PC-9 (cell line): ENCODE measurements at regions not wholly inside any gene's neighbourhood (a gene's known extent, or its start where the extent isn't known, plus 50 kb on each side); places are given as distances from the start of the nearest gene placed in this dataset.

Experiments used
- BruUV-seq: library from RNA; stranded (reverse); fragments of 400-500 nt; replicated peaks from 2 replicates; lab custom pipeline; 2021; lab: Mats Ljungman, UMichigan
- CTCF ChIA-PET: fragments of 300-600 bp; sonication (Branson Sonifier 250); formaldehyde crosslinking; loops from one replicate; lab custom pipeline; 2022; ENCODE audit warnings: antibody characterized with exemption; lab: Charles Lee
- POLR2A ChIA-PET: fragments of 300-600 bp; sonication (Branson Sonifier 250); formaldehyde crosslinking; loops from one replicate; lab custom pipeline; 2022; ENCODE audit warnings: antibody characterized with exemption; ENCODE audit not compliant: unreplicated experiment; lab: Charles Lee
- DNase-seq, 2 experiments: peaks; one replicate each; pipeline versions ENCODE4 v3.0.0 to v3.0.0-alpha.2; 2015 to 2022; ENCODE audit warnings: mixed read lengths in 1 of 2
- H2AFZ ChIP-seq: fragments of 200-600 bp; sonication (generic); 2 replicates; pipeline ENCODE4 v1.8.1; 2017; ENCODE audit warnings: antibody characterized with exemption
- H3F3A ChIP-seq: fragments of 200-600 bp; sonication (generic); 2 replicates; pipeline ENCODE4 v1.8.1; 2017; ENCODE audit warnings: antibody characterized with exemption, mild to moderate bottlenecking, low read depth; ENCODE audit not compliant: insufficient read depth
- H3K27ac ChIP-seq: fragments of 200-600 bp; sonication (generic); 2 replicates; pipeline ENCODE4 v1.6.1; 2016; ENCODE audit warnings: mixed run types
- H3K27me3 ChIP-seq: fragments of 200-600 bp; sonication (generic); 2 replicates; pipeline ENCODE4 v1.6.1; 2016; ENCODE audit warnings: low read depth, mixed run types; ENCODE audit not compliant: insufficient read depth
- H3K36me3 ChIP-seq: fragments of 200-600 bp; sonication (generic); 2 replicates; pipeline ENCODE4 v1.6.1; 2016; ENCODE audit warnings: low read depth, mixed run types
- H3K4me1 ChIP-seq: fragments of 200-600 bp; sonication (generic); replicated peaks from 2 replicates; pipeline ENCODE4 v1.6.1; 2016; ENCODE audit warnings: mixed run types; ENCODE audit not compliant: insufficient read depth
- H3K4me2 ChIP-seq: fragments of 200-600 bp; sonication (generic); 2 replicates; pipeline ENCODE4 v1.6.1; 2017; ENCODE audit warnings: mixed run types
- H3K4me3 ChIP-seq: fragments of 200-600 bp; sonication (generic); 2 replicates; pipeline ENCODE4 v1.6.1; 2016; ENCODE audit warnings: mixed run types
- H3K79me2 ChIP-seq: fragments of 200-600 bp; sonication (generic); 2 replicates; pipeline ENCODE4 v1.6.1; 2017; ENCODE audit warnings: low read depth, mixed run types
- H3K9me2 ChIP-seq: fragments of 200-600 bp; sonication (generic); 2 replicates; pipeline ENCODE4 v1.8.1; 2017; ENCODE audit warnings: mild to moderate bottlenecking; ENCODE audit not compliant: insufficient read depth
- H3K9me3 ChIP-seq: fragments of 200-600 bp; sonication (generic); 2 replicates; pipeline ENCODE4 v1.8.1; 2016; ENCODE audit warnings: low read depth; ENCODE audit not compliant: insufficient read depth
- H4K20me1 ChIP-seq: fragments of 200-600 bp; sonication (generic); 2 replicates; pipeline ENCODE4 v1.8.1; 2017; ENCODE audit not compliant: insufficient read depth
- EZH2 ChIP-seq: fragments of 200-600 bp; sonication (generic); IDR thresholded peaks from 2 replicates; pipeline ENCODE4 v1.8.0; 2017; ENCODE audit warnings: antibody characterized with exemption, low read depth
- intact Hi-C: fragments of 100-400 bp; cut with micrococcal nuclease; formaldehyde crosslinking; loops from one replicate; pipeline ENCODE4 v1.10.0; 2022; ENCODE audit not compliant: unreplicated experiment
- TF ChIP-seq, protein P1 (sequence below): fragments of 200-600 bp; sonication (generic); conservative IDR thresholded peaks from 2 replicates; pipeline ENCODE4 v1.6.1; 2017; ENCODE audit warnings: mixed run types, antibody characterized with exemption, mild to moderate bottlenecking, moderate library complexity

DNA sequence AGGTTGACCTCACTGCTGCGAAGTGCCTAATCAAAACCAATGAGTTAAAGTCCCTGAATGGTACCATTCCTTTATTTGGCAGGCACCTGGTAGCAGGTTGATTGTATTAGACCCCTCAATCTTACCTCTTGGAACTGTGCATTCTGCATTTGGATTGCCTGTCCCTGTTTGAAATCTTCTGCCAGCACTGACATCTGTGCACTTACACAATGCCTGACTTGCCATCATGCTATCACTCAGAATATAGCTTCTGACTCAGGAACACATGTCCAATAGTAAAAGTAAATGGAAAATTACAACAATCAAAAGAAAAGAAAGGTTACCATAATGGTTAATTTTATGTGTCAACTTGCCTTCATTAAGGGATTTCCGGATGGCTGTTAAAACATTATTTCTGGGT is 366.0 kb upstream of the PDGFD start:
- TF ChIP-seq, protein P1, sequence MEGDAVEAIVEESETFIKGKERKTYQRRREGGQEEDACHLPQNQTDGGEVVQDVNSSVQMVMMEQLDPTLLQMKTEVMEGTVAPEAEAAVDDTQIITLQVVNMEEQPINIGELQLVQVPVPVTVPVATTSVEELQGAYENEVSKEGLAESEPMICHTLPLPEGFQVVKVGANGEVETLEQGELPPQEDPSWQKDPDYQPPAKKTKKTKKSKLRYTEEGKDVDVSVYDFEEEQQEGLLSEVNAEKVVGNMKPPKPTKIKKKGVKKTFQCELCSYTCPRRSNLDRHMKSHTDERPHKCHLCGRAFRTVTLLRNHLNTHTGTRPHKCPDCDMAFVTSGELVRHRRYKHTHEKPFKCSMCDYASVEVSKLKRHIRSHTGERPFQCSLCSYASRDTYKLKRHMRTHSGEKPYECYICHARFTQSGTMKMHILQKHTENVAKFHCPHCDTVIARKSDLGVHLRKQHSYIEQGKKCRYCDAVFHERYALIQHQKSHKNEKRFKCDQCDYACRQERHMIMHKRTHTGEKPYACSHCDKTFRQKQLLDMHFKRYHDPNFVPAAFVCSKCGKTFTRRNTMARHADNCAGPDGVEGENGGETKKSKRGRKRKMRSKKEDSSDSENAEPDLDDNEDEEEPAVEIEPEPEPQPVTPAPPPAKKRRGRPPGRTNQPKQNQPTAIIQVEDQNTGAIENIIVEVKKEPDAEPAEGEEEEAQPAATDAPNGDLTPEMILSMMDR, result no peak
- no peak for TF ChIP-seq EZH2
- Histone ChIP-seq H3K27me3 (no peaks in the 10 kb centered on the region), H4K20me1 (no peaks in the 10 kb centered on the region), H3F3A (no peaks in the 10 kb centered on the region), H3K9me2 (no peaks in the 10 kb centered on the region), H3K36me3 (no peaks in the 10 kb centered on the region), H3K4me1 (peaks cover 15% of the 10 kb centered on the region), H3K27ac (no peak overlapping the region), H3K9me3 (0 out of 2 replicates have a peak, but pooled peaks cover 2% of the 10 kb centered on the region), H3K4me3 (no peak overlapping the region), H2AFZ (no peak overlapping the region), H3K4me2 (no peak overlapping the region), H3K79me2 (no peaks in the 10 kb centered on the region)
- ChIA-PET POLR2A (no interaction called here), CTCF (no interaction called here)
- no peak for DNase-seq
- no TSS peak for BruUV-seq
- intact Hi-C loops, result no loop called here

DNA sequence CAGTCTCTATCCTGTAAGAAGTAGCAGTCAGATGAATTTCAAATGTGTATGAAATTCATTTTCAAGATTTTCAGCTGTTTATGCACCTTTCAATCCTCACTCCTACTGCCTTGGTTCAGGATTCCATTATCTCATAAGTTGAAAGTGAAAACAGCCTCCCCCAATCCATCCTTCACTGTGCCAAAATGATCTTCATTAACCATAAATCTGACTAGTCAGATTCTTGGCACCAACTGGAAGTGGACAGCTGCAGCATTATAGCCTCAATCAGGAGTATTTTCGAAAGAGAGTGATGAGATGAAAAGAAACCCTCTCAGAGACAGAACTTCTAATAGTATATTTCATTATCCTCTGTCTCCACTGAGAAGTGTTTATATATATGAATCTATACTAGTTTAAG is 365.3 kb upstream of the PDGFD start:
- intact Hi-C loops, result no loop called here
- BruUV-seq, result no TSS peak
- Histone ChIP-seq H3K27ac (no peak overlapping the region), H3F3A (no peaks in the 10 kb centered on the region), H3K36me3 (no peaks in the 10 kb centered on the region), H3K9me2 (no peaks in the 10 kb centered on the region), H3K4me3 (no peak overlapping the region), H3K4me1 (peaks cover 11% of the 10 kb centered on the region), H3K27me3 (no peaks in the 10 kb centered on the region), H4K20me1 (no peaks in the 10 kb centered on the region), H3K79me2 (no peaks in the 10 kb centered on the region), H3K4me2 (no peak overlapping the region), H2AFZ (no peak overlapping the region), H3K9me3 (0 out of 2 replicates have a peak, but pooled peaks cover 2% of the 10 kb centered on the region)
- no peak for DNase-seq
- ChIA-PET POLR2A (no interaction called here), CTCF (no interaction called here)
- TF ChIP-seq EZH2, result no peak
- TF ChIP-seq, protein P1, result no peak

DNA sequence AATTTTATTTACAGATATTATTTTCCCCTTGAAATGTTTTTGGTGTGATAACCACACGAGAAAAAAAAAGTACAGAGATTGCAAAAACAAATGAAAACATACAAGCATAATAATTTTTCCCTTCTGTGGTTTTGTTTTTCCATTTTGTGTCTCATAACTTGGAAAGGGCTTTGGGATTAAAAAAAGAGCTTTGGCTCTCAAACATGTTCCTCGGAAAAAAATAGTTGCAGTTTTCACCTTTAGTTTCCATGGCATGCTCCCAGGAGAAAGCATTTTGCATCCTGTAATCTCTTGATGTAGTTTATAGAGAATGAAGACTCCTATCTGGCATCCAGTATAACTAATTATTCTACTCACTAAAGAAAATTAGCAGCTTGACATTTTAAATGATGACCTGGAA is 362.1 kb upstream of the PDGFD start:
- CTCF ChIA-PET, result no interaction called here
- DNase-seq, result no peak
- no TSS peak for BruUV-seq

More for the DNA sequence above, 362.1 kb upstream of the PDGFD start:
- no peaks in the 10 kb centered on the region for H3K4me1 ChIP-seq
- H4K20me1 ChIP-seq, result no peaks in the 10 kb centered on the region
- H2AFZ ChIP-seq, result no peak overlapping the region
- H3K4me3 ChIP-seq, result no peak overlapping the region
- H3K27me3 ChIP-seq, result no peaks in the 10 kb centered on the region
- TF ChIP-seq, protein P1, result no peak
- TF ChIP-seq EZH2, result no peak
- no peaks in the 10 kb centered on the region for H3K9me2 ChIP-seq
- intact Hi-C loops, result no loop called here
- H3K9me3 ChIP-seq, result 0 out of 2 replicates have a peak, but pooled peaks cover 2% of the 10 kb centered on the region
- H3K79me2 ChIP-seq, result no peaks in the 10 kb centered on the region
- no peaks in the 10 kb centered on the region for H3K36me3 ChIP-seq
- no peak overlapping the region for H3K4me2 ChIP-seq
- H3K27ac ChIP-seq, result no peak overlapping the region
- POLR2A ChIA-PET, result no interaction called here
- no peaks in the 10 kb centered on the region for H3F3A ChIP-seq
